ENCODE measurements at regions not wholly inside any gene's neighbourhood (a gene's known extent, or its start where the extent isn't known, plus 50 kb on each side); places are given as distances from the start of the nearest gene placed in this dataset.

DNA sequence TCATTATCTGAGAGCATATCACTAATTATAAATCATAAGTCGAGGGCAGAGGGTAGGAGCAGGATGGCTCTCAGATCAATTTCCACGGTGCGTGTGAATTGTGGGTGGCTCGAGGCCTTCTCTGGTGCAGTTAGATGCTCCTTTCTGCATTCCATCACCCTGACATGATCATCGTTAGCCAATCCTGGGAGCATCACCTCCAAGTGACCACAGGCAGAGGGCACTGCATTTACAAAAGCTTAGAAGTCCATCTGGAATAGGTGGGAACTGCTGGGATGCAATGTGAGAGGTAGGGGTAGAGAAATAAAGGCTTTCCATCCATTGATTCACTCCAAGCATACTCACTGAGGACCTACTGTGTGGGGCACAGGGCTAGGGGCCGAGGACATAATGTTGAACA lies 538.2 kb upstream of the TBX3 start:
- ATAC-seq (no peak), DNase-seq (no peak)
- TF ChIP-seq, protein P1, sequence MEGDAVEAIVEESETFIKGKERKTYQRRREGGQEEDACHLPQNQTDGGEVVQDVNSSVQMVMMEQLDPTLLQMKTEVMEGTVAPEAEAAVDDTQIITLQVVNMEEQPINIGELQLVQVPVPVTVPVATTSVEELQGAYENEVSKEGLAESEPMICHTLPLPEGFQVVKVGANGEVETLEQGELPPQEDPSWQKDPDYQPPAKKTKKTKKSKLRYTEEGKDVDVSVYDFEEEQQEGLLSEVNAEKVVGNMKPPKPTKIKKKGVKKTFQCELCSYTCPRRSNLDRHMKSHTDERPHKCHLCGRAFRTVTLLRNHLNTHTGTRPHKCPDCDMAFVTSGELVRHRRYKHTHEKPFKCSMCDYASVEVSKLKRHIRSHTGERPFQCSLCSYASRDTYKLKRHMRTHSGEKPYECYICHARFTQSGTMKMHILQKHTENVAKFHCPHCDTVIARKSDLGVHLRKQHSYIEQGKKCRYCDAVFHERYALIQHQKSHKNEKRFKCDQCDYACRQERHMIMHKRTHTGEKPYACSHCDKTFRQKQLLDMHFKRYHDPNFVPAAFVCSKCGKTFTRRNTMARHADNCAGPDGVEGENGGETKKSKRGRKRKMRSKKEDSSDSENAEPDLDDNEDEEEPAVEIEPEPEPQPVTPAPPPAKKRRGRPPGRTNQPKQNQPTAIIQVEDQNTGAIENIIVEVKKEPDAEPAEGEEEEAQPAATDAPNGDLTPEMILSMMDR (IDR thresholded peaks at IDR 0.05): no peak
- no peaks in the 10 kb centered on the region for H3K36me3 Mint-ChIP-seq (ENCODE audit: low read depth)
- no peaks in the 10 kb centered on the region for H3K4me1 Mint-ChIP-seq (ENCODE audit: low read depth)
- ChIA-PET POLR2A (no interaction called here), CTCF (no interaction called here)
- H3K27ac Mint-ChIP-seq: no peak overlapping the region
- H3K27me3 Mint-ChIP-seq: no peaks in the 10 kb centered on the region
- no peaks in the 10 kb centered on the region for H3K9me3 Mint-ChIP-seq
- H3K4me3 Mint-ChIP-seq: no peak overlapping the region
- intact Hi-C loops (cut with micrococcal nuclease): no loop called here

DNA sequence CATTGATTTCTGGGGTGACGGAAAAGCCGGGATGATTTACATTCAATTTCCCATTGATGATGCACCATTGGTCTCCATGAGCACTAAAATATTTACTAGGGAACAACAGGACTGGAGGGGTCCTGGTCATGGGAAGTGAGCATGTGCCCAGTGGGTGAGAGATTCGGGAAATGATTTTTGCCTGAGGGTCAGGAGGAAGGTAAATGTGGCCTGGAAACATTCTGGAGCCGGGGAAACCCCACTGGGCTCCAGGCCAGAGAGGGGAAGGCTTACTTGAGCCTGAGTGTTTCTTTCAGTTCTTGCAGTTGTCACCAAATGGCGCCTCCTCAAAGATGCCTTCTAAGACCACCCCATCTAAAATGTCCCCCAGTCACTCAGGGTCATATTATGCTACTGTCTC lies 532.3 kb upstream of the TBX3 start:
- intact Hi-C loops (cut with micrococcal nuclease): no loop called here

DNA sequence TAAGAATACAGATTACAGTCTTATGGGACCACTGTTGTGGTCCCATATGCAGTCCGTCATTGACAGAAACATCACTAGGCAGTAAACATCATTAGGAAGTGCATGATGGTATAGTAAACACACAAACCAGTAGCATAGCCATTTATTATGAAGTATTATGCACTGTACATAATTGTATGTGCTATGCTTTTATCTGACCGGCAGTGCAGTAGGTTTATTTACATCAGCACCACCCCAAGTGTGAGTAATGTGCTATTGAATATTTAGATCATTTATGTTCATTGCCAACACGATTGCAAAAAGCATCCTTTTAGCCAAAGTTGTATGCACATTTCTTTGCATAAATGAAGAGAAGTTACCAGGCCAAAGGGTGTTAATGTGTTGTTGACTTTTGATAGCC lies 531.6 kb upstream of the TBX3 start:
- ChIA-PET CTCF (no interaction called here), POLR2A (no interaction called here)
- H3K27ac Mint-ChIP-seq: no peak overlapping the region
- TF ChIP-seq, protein P1 (IDR thresholded peaks at IDR 0.05): no peak
- DNase-seq (no peak), ATAC-seq (no peak)
- no peaks in the 10 kb centered on the region for H3K4me1 Mint-ChIP-seq (ENCODE audit: low read depth)
- peaks cover 5% of the 10 kb centered on the region for H3K9me3 Mint-ChIP-seq
- H3K4me3 Mint-ChIP-seq: no peak overlapping the region
- intact Hi-C loops (cut with micrococcal nuclease): no loop called here
- H3K36me3 Mint-ChIP-seq (ENCODE audit: low read depth): no peaks in the 10 kb centered on the region
- peaks cover 2% of the 10 kb centered on the region for H3K27me3 Mint-ChIP-seq

More for the DNA sequence above, 532.3 kb upstream of the TBX3 start:
- ChIA-PET CTCF (no interaction called here), POLR2A (no interaction called here)
- ATAC-seq: no peak
- TF ChIP-seq, protein P1 (IDR thresholded peaks at IDR 0.05): no peak
- DNase-seq: no peak
- no peak overlapping the region for H3K4me3 Mint-ChIP-seq
- H3K27me3 Mint-ChIP-seq: peaks cover 2% of the 10 kb centered on the region
- no peaks in the 10 kb centered on the region for H3K4me1 Mint-ChIP-seq (ENCODE audit: low read depth)
- no peak overlapping the region for H3K27ac Mint-ChIP-seq
- H3K36me3 Mint-ChIP-seq (ENCODE audit: low read depth): no peaks in the 10 kb centered on the region
- peaks cover 5% of the 10 kb centered on the region for H3K9me3 Mint-ChIP-seq

DNA sequence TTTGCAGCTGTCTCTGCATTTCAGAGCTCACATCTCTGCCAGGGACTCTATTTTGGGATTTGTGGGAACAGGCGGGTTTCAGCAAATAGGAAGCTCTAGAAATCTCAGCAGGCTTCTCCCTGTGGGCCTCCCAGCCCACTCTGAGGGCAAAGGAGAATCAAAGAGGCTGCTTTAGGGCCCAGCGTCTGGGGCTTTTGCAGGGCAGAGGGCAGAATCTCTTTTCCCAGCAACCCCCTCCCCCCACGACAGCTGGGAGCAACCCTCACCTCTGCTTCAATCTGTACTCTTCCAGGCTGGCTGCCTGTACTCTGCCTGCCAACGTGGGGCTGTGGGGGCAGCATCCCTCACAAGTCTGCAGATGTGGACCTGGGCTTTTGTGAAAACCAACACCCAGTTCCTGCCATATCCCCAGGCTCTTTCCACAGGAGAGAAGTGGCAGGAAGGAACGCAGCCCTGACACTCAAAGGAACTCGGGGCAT lies 529.6 kb upstream of the TBX3 start:
- no peaks in the 10 kb centered on the region for H3K36me3 Mint-ChIP-seq (ENCODE audit: low read depth)
- no peak overlapping the region for H3K27ac Mint-ChIP-seq
- H3K27me3 Mint-ChIP-seq: peaks cover 2% of the 10 kb centered on the region
- H3K4me3 Mint-ChIP-seq: no peak overlapping the region
- peaks cover 5% of the 10 kb centered on the region for H3K9me3 Mint-ChIP-seq
- intact Hi-C loops (cut with micrococcal nuclease): no loop called here
- ChIA-PET CTCF (no interaction called here), POLR2A (no interaction called here)
- H3K4me1 Mint-ChIP-seq (ENCODE audit: low read depth): no peaks in the 10 kb centered on the region
- ATAC-seq: no peak
- TF ChIP-seq, protein P1 (IDR thresholded peaks at IDR 0.05): no peak
- DNase-seq: no peak

DNA sequence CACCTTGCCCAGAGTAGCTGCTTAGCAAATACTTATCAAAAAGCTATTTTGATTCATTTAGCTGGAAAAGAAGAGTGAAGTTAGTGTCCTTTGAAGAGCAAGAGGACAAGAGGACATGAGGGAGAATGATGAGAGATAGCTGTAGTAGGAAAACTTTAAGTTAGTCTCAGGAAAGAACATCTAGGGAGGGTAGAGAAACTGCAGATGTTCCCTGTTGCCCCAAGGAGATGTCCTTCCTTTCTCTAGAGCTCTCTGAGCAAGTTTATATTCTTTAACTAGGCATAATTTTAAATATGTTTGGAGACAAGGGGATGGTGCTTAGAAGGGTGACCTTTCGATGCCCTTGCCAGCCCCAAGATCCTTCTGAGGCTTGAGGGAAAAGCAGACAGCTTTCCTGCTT lies 529.1 kb upstream of the TBX3 start:
- TF ChIP-seq, protein P1 (IDR thresholded peaks at IDR 0.05): no peak
- ATAC-seq (no peak), DNase-seq (no peak)
- H3K27me3 Mint-ChIP-seq: peaks cover 2% of the 10 kb centered on the region
- no peaks in the 10 kb centered on the region for H3K4me1 Mint-ChIP-seq (ENCODE audit: low read depth)
- no peak overlapping the region for H3K27ac Mint-ChIP-seq
- H3K9me3 Mint-ChIP-seq: peaks cover 5% of the 10 kb centered on the region
- POLR2A ChIA-PET: no interaction called here
- intact Hi-C loops (cut with micrococcal nuclease): no loop called here
- no peak overlapping the region for H3K4me3 Mint-ChIP-seq
- no peaks in the 10 kb centered on the region for H3K36me3 Mint-ChIP-seq (ENCODE audit: low read depth)
- CTCF ChIA-PET: no interaction called here

All from activated CD8-positive, alpha-beta T cell treated with anti-CD3 and anti-CD28 coated beads for 36 hours (primary cell).